NCI-H1694 (cell line): ENCODE measurements at regions not wholly inside any gene's neighbourhood (a gene's known extent, or its start where the extent isn't known, plus 50 kb on each side); places are given as distances from the start of the nearest gene placed in this dataset.
A peak's percentile ranks its signal among the peaks of the same experiment; 100 is the strongest.
"Not testable (repeated sequence)": the region's sequence is repeated elsewhere in the genome, so short reads cannot be mapped to it uniquely, and the experiment has no call there.

Experiments
- DNase-seq: peaks from one replicate; lab custom pipeline; 2025; lab: John Stamatoyannopoulos, UW

DNA sequence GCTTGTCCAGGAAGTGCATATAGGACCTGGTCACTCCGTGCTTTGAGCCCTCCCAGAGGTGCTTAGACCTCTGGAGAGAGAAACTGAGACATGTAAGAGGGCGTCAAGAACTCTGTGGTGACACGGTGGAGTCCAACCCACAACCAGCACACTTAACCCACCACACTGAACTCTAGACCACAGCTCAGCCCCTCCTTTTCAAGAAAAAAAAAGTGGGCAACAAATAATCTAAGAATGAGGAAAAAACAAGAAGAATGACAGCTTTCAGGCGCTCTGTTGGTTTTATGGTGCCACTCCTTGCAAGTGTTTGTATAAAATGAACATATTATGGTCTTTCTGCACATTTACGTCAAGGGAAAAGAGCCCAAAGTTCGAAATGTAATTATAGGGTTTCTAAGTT lies 50.2 kb upstream of the SNAPC3 start:
- no peak for DNase-seq

DNA sequence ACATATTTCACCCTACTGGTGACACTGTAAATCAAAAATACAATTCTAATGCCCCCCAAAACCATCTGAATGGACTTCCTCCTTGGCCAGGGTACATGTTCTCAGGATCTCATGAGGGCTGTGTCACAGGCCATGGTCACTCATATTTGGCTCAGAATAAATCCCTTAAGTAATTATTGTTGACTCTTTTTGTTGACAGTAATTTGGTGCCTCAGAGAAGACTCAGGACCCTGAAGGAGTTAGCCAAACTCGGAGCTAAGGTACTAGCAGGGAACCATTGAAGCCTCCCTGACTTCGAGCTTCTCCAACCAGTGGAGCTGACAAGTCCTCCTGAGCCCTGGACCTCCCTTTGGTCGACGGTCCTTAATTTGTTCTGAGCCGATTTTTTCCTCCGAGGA lies 51.2 kb upstream of the SNAPC3 start:
- no peak for DNase-seq

DNA sequence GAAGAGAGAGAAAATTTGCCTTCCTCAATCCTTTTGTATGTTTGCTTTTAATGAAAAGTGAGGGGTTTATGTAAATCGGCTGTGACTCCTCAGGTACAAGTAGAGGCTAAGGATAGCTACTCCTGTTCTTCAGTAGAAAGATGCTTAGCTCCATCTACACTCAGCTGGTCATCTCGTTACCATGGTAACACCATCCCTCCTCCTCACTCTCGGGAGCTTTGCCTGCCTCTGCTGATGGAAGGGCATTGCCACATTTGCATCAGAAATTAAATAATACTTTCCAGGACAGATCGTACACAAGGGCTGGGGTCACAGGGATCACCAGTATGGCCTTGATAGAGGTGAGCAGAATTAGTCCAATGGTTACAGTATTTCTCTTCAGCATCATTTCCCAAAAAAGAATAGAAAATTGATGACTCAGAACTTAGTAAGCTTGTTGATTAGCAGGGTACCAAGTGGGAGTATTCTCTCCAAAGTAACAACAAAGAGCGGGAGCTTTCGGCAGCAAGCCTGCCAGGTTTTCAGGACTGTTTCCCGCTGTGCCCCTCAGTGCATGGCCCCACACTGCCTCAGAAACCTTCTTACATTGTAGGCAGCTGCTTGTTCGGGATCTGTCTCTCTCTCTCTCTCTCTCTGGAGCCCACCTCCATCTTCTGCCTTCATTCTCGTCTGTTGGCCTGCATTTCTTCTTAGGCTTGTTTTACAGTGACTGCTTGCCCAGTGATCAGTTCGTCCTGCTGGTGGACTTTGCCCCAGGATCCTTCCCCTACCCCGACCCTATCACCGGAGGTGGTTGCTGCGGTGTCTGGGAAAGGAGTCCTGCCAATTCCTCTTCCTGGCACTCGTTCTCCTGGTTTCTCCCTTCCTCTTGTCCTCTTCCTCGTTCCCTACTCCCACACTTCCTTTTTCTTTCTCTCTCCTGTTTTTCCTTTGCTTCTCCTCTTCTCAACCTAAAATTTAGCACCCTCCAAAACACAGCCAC lies 51.9 kb upstream of the SNAPC3 start:
- no peak for DNase-seq

DNA sequence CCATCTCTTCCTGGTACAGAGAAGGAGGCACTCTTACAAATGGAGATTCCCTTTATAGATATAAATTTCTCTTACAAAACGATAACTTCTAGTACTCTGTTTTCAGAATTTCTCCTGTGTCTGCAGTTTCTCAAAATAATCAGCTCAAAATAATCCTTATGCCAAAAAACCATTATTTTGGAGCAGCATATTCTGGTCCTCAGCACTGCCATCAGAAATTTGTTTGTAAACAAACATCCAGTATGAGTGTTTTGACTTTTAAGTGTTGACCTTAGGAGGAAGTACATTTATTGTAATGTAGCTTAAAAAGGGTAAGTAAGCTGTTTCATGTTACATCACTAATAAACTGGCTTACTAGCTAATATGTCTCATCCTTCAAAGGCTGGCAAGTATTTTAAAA lies 52.8 kb upstream of the SNAPC3 start:
- no peak for DNase-seq

DNA sequence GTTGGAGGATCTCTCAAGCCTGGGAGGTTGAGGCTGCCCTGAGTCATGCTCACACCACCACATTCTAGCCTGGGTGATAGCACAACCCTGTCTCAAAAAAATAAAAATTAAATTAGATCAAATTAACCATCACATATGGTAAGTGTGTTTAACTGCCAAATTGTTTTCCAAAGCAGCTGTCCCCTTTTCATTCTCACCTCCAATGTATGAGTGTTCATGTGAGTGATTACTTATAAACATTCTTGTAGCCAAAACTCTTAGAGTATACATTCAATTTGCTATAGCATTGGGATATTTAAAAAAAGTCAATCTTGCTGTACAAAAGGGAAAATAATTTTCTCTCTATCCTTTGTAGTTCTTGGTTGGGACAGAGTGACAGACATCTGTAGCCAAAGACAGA lies 53.4 kb upstream of the SNAPC3 start:
- peak; percentile 16 for DNase-seq

DNA sequence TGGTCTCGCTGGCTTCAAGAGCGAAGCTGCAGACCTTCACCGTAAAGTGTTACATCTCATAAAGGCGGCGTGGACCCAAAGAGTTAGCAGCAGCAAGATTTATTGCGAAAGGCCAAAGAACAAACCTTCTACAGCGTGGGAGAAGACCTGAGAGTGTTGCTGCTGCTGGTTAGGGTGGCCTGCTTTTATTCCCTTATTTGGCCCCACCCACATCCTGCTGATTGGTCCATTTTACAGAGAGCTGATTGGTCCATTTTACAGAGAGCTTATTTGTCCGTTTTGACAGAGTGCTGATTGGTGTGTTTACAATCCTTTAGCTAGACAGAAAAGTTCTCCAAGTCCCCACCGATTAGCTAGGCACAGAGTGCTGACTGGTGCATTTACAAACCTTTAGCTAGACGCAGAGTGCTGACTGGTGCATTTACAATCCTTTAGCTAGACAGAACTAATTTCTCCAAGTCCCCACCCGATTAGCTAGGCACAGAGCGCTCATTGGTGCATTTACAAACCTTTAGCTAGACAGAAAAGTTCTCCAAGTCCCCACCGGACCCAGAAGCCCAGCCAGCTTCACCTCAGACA lies 57.6 kb upstream of the SNAPC3 start:
- not testable (repeated sequence) for DNase-seq

DNA sequence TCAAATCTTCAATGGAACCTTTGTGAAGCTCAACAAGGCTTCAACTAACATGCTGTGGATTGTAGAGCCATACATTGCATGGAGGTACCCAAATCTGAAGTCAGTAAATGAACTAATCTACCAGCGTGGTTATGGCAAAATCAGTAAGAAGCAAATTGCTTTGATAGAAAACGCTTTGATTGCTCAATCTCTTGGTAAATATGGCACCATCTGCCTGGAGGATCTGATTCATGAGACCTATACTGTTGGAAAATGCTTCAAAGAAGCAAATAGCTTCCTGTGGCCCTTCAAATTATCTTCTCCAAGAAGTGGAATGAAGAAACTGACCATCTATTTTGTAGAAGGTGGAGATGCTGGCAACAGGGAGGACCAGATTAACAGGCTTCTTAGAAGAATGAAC lies 54.7 kb upstream of the TTC39B start:
- DNase-seq, result no peak

DNA sequence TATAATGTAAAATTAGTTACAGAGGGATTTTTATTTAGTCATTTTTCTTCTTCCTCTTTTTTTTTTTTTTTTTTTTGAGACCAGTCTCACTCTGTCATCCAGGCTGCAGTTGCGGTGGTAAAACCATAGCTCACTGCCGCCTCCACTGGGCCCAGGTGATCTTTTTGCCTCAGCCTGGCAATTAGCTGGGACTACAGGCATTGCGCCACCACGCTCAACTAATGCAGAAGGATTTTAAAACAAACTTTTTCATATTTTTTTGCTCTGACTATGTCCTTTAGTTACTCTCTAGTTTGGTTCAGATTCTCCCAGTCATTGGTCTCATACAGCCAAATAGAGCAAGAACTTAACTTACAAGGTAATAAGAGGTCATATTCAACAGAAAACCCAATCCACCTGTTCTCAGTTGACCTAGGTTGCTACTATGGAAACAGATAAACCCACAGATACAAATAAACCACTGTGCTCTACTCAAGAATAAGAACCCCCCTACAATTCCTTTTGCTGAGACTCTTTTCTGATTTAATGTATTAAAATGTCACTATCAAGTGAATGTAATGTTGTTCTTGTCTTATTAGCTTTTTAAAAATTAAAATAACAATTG lies 50.1 kb upstream of the TTC39B start:
- no peak for DNase-seq
